DND-41 (cell line): ENCODE measurements at regions not wholly inside any gene's neighbourhood (a gene's known extent, or its start where the extent isn't known, plus 50 kb on each side); places are given as distances from the start of the nearest gene placed in this dataset.

ENCODE experiments used
- ATAC-seq: fragments of 200-7000 bp; cut with Tn5 transposase; 3 replicates; pipeline ENCODE4 v1.9.1; 2021; ENCODE audit warnings: low read depth; ENCODE audit not compliant: insufficient read depth
- DNase-seq: peaks from one replicate; pipeline ENCODE4 v3.0.0-alpha.2; 2020
- H2AFZ ChIP-seq: 2 replicates; pipeline ENCODE4 v1.6.0; 2012; ENCODE audit warnings: low read depth, low read length
- H3K27ac ChIP-seq: 2 replicates; pipeline ENCODE4 v1.5.1; 2012; ENCODE audit warnings: low read length, inconsistent platforms
- H3K27me3 ChIP-seq: fragments of 200-600 bp; sonication (generic); 2 replicates; pipeline ENCODE4 v1.6.0; 2012; ENCODE audit warnings: low read length, mild to moderate bottlenecking, inconsistent platforms; ENCODE audit not compliant: insufficient read depth, poor library complexity
- H3K36me3 ChIP-seq: 2 replicates; pipeline ENCODE4 v1.5.1; 2012; ENCODE audit warnings: low read length, inconsistent platforms; ENCODE audit not compliant: insufficient read depth
- H3K4me1 ChIP-seq: 2 replicates; pipeline ENCODE4 v1.5.1; 2012; ENCODE audit warnings: mild to moderate bottlenecking, low read length; ENCODE audit not compliant: insufficient read depth
- H3K4me2 ChIP-seq: 2 replicates; pipeline ENCODE4 v1.6.0; 2012; ENCODE audit warnings: mild to moderate bottlenecking, moderate library complexity, low read length, inconsistent platforms; ENCODE audit not compliant: insufficient read depth
- H3K4me3 ChIP-seq, 2 experiments: fragments of 200-600 bp in 1 of 2; shearing (Covaris generic) in 1 of 2; 2 replicates each; pipeline ENCODE4 v1.5.1; 2012 to 2016; ENCODE audit warnings: inconsistent platforms in 2 of 2, low read length in 2 of 2, mild to moderate bottlenecking in 2 of 2, low read depth in 1 of 2, moderate library complexity in 1 of 2
- H3K79me2 ChIP-seq: 2 replicates; pipeline ENCODE4 v1.6.0; 2012; ENCODE audit warnings: low read length, inconsistent platforms; ENCODE audit not compliant: insufficient read depth
- H3K9ac ChIP-seq: 2 replicates; pipeline ENCODE4 v1.6.0; 2012; ENCODE audit warnings: low read depth, mild to moderate bottlenecking, inconsistent platforms, low read length, moderate library complexity
- H3K9me3 ChIP-seq: 2 replicates; pipeline ENCODE4 v1.5.1; 2012; ENCODE audit warnings: low read length, moderate library complexity, mild to moderate bottlenecking, inconsistent platforms; ENCODE audit not compliant: insufficient read depth, severe bottlenecking
- H4K20me1 ChIP-seq: 2 replicates; pipeline ENCODE4 v1.6.0; 2012; ENCODE audit warnings: low read length; ENCODE audit not compliant: insufficient read depth
- CTCF ChIP-seq: IDR thresholded peaks from 2 replicates; pipeline ENCODE4 v1.5.1; 2012; ENCODE audit warnings: borderline replicate concordance, low read length, moderate library complexity, mild to moderate bottlenecking; ENCODE audit not compliant: poor library complexity, severe bottlenecking; ENCODE audit errors: extremely low read depth
- EZH2 ChIP-seq: IDR thresholded peaks from 3 replicates; pipeline ENCODE4 v1.6.1; 2012; ENCODE audit warnings: borderline replicate concordance, low read depth, mild to moderate bottlenecking, moderate library complexity, low read length, inconsistent platforms; ENCODE audit not compliant: severe bottlenecking

- Histone ChIP-seq H3K4me2 (no peak overlapping the region), H3K36me3 (no peaks in the 10 kb centered on the region), H3K27me3 (no peaks in the 10 kb centered on the region), H3K27ac (no peak overlapping the region), H2AFZ (no peak overlapping the region), H3K4me3 (no peak overlapping the region), H3K79me2 (no peaks in the 10 kb centered on the region), H3K9me3 (no peaks in the 10 kb centered on the region), H3K4me1 (no peaks in the 10 kb centered on the region), H4K20me1 (no peaks in the 10 kb centered on the region), H3K9ac (no peak overlapping the region)
- DNase-seq, result no peak
- no peak for TF ChIP-seq CTCF
- no peak for TF ChIP-seq EZH2
- ATAC-seq, result no peak
Observed at GRCh38 chr7:94253686-94254085, 141.0 kb upstream of the COL1A2 start.

DNA sequence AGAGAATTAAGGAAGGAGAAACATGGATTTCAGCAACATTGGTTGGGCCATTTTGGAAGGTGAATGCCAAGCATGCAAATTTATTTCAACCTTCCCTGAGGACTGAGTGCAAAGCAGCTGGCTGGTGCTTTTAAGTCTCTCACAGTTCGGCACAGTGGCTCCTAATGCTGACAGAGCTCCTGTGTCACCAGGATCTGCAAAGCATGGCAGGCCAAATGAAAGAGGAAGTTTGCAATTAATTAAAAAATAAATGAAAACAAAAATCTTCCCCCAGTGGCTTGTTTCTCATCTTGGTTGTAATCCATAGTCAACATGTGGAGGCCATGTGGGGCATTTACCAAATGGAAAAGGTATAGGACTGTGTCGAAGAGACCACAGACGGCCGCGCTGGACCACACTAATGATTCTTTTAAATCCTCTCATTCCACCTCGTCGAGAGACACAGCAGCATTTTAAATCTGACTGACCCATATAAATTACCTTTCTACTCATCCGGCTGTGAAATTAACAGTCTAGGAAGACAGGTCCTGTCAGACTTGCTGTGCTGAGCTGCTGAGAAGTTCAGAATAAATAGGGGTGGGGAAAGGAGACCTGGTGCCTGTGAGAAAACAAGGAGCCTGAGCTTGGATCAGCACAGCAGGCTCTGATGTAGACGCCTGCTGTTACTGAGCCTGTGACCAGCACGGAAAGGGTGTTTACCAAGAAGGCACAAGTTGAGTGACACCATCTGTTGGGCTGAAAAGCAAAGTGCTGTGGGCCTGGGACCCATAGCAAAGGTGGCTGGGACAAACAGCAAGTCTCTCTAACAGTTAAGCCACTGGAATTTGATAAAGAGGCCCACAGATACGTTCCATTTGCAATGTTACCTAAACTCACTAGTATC is 136.0 kb upstream of the COL1A2 start:
- Histone ChIP-seq H3K9ac (no peak overlapping the region), H3K27ac (no peak overlapping the region), H3K27me3 (peaks cover 3% of the 10 kb centered on the region), H4K20me1 (no peaks in the 10 kb centered on the region), H3K36me3 (no peaks in the 10 kb centered on the region), H3K4me3 (no peak overlapping the region), H3K4me1 (no peaks in the 10 kb centered on the region), H3K4me2 (no peak overlapping the region), H3K9me3 (no peaks in the 10 kb centered on the region), H2AFZ (no peak overlapping the region), H3K79me2 (no peaks in the 10 kb centered on the region)
- no peak for ATAC-seq
- no peak for DNase-seq
- TF ChIP-seq CTCF (no peak), EZH2 (no peak)

DNA sequence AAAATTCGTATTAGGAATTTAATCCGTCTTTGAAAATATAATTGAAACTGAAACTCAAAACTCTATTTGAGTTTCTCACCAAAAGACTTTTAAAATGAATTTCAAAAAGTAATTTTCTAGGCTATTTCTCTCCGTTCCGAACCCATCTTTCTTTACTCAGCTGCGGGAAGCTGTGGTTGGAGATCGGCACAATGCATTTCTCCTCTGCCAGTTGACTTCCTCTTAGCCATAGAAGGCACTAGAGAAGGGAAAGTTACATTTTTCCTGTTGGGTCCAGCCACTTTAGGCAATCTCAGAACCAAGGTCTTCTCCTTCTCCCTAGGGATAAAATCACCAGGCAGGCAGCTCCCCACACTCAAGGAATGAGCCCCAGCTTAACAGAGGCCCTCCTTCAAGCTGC is 133.6 kb upstream of the COL1A2 start:
- H3K9ac ChIP-seq, result no peak overlapping the region
- no peaks in the 10 kb centered on the region for H4K20me1 ChIP-seq
- H3K4me3 ChIP-seq, result no peak overlapping the region
- no peak overlapping the region for H3K4me2 ChIP-seq
- H3K27me3 ChIP-seq, result peaks cover 3% of the 10 kb centered on the region
- H3K36me3 ChIP-seq, result no peaks in the 10 kb centered on the region
- TF ChIP-seq CTCF (no peak), EZH2 (no peak)
- H3K79me2 ChIP-seq, result no peaks in the 10 kb centered on the region
- DNase-seq (no peak), ATAC-seq (no peak)
- no peak overlapping the region for H2AFZ ChIP-seq
- no peaks in the 10 kb centered on the region for H3K9me3 ChIP-seq
- no peaks in the 10 kb centered on the region for H3K4me1 ChIP-seq
- no peak overlapping the region for H3K27ac ChIP-seq

DNA sequence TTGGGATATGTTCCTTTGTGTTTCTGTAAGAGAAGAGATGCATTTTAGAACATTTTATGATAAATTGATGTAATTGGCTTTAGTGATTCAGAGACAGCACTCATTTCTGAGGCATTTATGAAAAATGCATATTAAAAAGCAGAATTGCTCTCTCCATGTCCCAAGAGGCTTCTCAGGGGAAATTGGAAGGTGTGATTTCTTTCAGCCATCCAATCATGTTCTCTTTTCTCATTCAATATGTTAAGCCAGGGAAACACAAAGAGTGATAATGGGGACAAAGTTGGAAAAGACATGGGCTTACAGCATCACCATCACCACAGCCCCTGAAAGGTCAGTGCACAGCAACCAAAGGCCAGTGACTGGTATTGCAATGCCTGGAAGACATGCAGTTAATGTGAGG is 129.9 kb upstream of the COL1A2 start:
- TF ChIP-seq EZH2 (no peak), CTCF (no peak)
- H3K27ac ChIP-seq, result no peak overlapping the region
- no peak for ATAC-seq

More for the DNA sequence above, 129.9 kb upstream of the COL1A2 start:
- H3K9me3 ChIP-seq, result no peaks in the 10 kb centered on the region
- no peaks in the 10 kb centered on the region for H3K79me2 ChIP-seq
- no peaks in the 10 kb centered on the region for H3K4me1 ChIP-seq
- H2AFZ ChIP-seq, result no peak overlapping the region
- H3K4me2 ChIP-seq, result no peak overlapping the region
- DNase-seq, result no peak
- no peak overlapping the region for H3K9ac ChIP-seq
- peaks cover 5% of the 10 kb centered on the region for H3K27me3 ChIP-seq
- H3K4me3 ChIP-seq, result no peak overlapping the region
- no peaks in the 10 kb centered on the region for H4K20me1 ChIP-seq
- no peaks in the 10 kb centered on the region for H3K36me3 ChIP-seq
